ENCODE measurements at regions not wholly inside any gene's neighbourhood (a gene's known extent, or its start where the extent isn't known, plus 50 kb on each side); places are given as distances from the start of the nearest gene placed in this dataset.
"Not testable (repeated sequence)": the region's sequence is repeated elsewhere in the genome, so short reads cannot be mapped to it uniquely, and the experiment has no call there.

DNA sequence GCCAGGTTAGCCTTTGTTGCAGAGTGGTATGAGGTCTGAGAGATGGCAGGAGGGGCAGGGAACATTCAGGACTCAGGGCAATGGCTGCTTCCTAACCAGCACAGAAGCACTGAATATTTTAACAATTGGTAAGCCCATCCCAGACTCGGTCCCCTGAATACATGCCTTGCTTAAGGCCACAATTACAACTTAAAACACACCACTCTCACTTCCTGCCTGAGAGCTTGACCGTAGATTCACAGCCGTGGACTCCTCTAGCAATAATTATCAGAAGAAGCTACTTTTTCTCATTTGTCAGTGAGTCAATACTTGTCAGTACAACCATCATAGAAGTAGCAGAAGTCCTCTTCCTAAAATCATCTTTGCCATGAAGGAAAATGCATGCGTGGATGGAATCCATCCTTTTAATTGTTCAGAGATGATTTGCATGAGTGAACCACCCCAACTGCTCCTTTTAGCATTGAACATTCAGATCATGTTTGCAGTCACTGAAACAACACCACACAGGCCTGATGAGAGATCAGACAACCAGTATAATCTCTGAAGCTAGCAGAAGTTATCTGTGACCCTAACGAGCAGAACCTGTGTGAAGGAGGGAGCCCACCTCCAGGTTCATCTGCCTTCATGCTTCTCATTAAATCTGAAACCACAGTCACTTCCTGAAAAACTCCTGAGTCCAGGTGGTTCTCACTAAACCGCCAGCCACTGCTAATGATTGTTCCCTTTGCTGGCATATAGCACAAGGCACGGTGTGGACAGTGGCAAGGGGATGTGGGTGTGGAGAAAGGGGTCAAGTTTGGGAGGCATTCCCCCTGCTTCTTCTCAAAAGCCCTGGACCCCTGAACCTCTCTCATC, 333.9 kb upstream of the CNR1 start:
- no peak for DNase-seq (ENCODE audit: low read depth)
- no peak overlapping the region; the same call in 1 of the 2 replicates for H3K4me3 ChIP-seq (ENCODE audit: low read depth, low read length)
- TF ChIP-seq CTCF (IDR thresholded peaks at IDR 0.05; ENCODE audit: low read depth, low read length, missing control alignments), result no peak

DNA sequence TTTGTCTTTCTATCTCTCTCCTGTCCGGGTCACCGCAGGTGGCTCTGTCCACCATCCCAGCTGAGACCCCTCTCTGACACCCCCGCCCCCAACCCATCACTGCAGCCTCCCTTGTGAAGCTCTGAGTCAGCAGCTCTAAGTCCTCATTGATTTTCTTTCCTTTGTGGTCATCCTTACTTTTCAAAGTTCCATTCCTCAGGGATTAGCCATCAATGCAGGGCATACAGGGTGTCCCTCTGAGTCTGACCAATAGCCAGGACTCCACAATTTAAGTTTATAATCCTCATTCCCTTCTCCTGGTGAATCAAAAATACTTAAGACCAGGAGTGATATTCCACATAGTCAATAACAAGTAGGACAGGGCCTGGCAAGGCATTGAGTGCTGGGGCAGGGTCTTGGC, 333.3 kb upstream of the CNR1 start:
- no peak for DNase-seq (ENCODE audit: low read depth)
- TF ChIP-seq CTCF (IDR thresholded peaks at IDR 0.05; ENCODE audit: low read depth, low read length, missing control alignments), result no peak

GRCh38 chr6:88497403-88497802, 331.3 kb upstream of the CNR1 start:
- DNase-seq (ENCODE audit: low read depth); H3K4me3 ChIP-seq (ENCODE audit: low read depth, low read length): not testable (repeated sequence)

More for the DNA sequence above, 333.3 kb upstream of the CNR1 start:
- H3K4me3 ChIP-seq (ENCODE audit: low read depth, low read length), result no peak overlapping the region

GRCh38 chr6:88494401-88495140, 328.4 kb upstream of the CNR1 start:
- H3K4me3 ChIP-seq (ENCODE audit: low read depth, low read length), result no peak overlapping the region
- no peak for TF ChIP-seq CTCF (IDR thresholded peaks at IDR 0.05; ENCODE audit: low read depth, low read length, missing control alignments)
- no peak for DNase-seq (ENCODE audit: low read depth)

- no peak overlapping the region for H3K4me3 ChIP-seq (ENCODE audit: low read depth, low read length)
- no peak for DNase-seq (ENCODE audit: low read depth)
- TF ChIP-seq CTCF (IDR thresholded peaks at IDR 0.05; ENCODE audit: low read depth, low read length, missing control alignments), result no peak
Observed at GRCh38 chr6:88493717-88494116, 327.6 kb upstream of the CNR1 start.

DNA sequence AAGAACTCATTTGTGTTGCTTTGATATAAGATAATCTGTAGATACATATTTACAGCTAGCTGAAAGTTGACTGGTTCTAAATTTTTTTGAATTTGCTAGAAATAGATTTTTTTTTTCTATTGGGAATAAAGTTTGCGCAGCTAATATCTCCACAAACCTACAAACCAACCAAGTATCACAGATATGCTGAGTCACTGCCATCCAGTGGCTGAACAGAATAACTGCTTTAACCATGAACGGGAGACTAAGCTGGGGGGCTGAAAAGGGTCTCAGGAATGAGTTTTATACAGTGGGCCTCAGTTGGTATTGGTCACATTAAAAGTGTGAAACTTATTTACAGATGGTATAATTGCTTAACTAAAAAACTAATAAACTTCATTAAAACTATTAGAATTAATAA, 326.7 kb upstream of the CNR1 start:
- peak; percentile 24 for TF ChIP-seq CTCF (IDR thresholded peaks at IDR 0.05; ENCODE audit: low read depth, low read length, missing control alignments)
- no peak overlapping the region for H3K4me3 ChIP-seq (ENCODE audit: low read depth, low read length)
- DNase-seq (ENCODE audit: low read depth), result no peak

DNA sequence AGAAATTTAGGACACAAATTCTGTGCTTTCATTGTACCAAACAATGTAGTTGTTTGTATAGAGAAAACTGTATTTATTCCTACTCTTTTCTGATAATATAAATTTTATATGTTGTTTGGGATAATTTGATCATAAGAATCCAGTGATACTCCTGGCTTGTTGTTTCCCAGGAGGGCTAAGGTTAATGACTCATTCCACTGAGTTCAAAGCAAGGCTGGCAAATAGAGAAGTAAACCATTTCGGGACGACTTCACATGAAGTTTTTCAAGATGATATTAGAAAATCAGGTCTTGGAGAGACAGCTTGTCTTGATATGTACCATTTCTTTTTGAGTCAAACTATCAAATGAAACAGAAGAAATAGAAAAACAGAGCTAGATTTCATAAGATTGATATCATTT, 326.1 kb upstream of the CNR1 start:
- no peak for DNase-seq (ENCODE audit: low read depth)
- no peak for TF ChIP-seq CTCF (IDR thresholded peaks at IDR 0.05; ENCODE audit: low read depth, low read length, missing control alignments)
- no peak overlapping the region for H3K4me3 ChIP-seq (ENCODE audit: low read depth, low read length)
